T47D (cell line): ENCODE measurements at regions not wholly inside any gene's neighbourhood (a gene's known extent, or its start where the extent isn't known, plus 50 kb on each side); places are given as distances from the start of the nearest gene placed in this dataset.

Source experiments
- DNase-seq, 2 experiments: peaks; one replicate each; pipeline versions ENCODE4 v3.0.0 to v3.0.0-alpha.2; 2011 to 2012; ENCODE audit warnings: low read depth in 1 of 2, low spot score in 1 of 2
- JUND ChIP-seq: IDR thresholded peaks from 2 replicates; pipeline ENCODE4 v1.6.1; 2012; ENCODE audit warnings: low read depth
- in situ Hi-C: cut with HindIII; loops from 2 replicates; pipeline ENCODE4 v1.10.0; 2016; ENCODE audit warnings: low sequenced_read_pairs, low pct_unique_long_range_greater_than_20kb

DNA sequence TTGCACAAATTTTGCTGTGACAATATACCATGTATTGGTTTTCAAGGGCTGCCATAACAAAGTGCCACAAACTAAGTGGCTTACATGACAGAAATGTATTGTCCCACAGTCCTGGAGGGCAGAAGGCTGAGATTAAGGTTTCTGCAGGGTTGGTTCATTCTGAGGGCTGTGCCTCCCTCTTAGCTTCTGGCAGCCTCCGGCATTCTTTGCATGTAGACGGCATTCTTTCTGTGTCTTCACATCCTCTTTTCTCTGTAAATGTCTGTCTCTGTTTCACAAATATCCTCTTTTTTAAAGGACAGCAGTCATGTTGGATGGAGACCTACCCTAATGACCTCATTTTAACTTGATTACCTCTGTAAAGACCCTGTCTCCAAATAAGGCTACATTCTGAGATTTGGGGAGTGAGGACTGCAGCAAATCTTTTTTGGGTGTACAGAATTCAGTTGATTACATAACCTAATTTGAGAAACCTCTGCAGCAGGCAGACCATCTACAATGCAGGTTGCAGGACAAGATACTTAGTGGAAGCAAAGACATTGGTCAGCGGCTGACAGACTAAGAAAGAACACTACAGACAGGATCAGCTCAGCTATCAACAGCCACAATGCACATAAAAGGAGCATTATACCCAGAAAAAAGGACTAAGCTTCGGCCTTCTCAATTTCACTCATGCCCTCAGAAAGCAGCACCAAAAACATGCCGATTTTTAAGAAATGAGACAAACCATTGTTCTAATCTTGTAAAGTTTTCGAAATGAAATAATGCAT lies 84.6 kb upstream of the FAM3C start:
- no peak for TF ChIP-seq JUND
- in situ Hi-C loops, result no loop called here
- no peak for DNase-seq

- TF ChIP-seq JUND, result no peak
- in situ Hi-C loops, result no loop called here
These were observed 84.0 kb upstream of the FAM3C start for GRCh38 chr7:121480058-121480457.

GRCh38 chr7:121479466-121479865 lies 83.4 kb upstream of the FAM3C start:
- in situ Hi-C loops, result no loop called here
- DNase-seq, result no peak
- TF ChIP-seq JUND, result no peak

More at GRCh38 chr7:121480058-121480457, 84.0 kb upstream of the FAM3C start:
- DNase-seq, result peak in 1 of 2 experiments; percentile 57

GRCh38 chr7:121475806-121476205 lies 79.7 kb upstream of the FAM3C start:
- TF ChIP-seq JUND, result no peak
- in situ Hi-C loops, result no loop called here
- no peak for DNase-seq

DNA sequence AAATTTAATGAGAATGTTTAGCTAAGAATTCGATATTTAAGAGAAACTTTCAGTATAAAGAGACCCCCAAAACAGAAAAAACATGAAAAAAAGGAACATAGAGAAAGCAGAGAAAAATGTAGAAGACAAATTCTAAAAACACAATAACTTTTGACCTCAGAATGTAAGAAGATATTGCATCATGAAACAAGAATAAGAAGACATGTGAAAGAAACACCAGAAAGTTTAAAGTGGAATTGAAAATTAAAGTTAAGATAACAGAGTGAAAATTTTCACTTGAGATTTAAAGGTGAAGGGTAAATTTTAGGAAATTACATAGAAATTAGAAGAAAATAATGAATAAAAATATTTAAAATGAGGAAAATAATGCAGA lies 78.2 kb upstream of the FAM3C start:
- no peak for DNase-seq
- TF ChIP-seq JUND, result no peak
- in situ Hi-C loops, result no loop called here

- in situ Hi-C loops, result no loop called here
- no peak for DNase-seq
- TF ChIP-seq JUND, result no peak
These were observed 77.7 kb upstream of the FAM3C start for GRCh38 chr7:121473645-121474300.

DNA sequence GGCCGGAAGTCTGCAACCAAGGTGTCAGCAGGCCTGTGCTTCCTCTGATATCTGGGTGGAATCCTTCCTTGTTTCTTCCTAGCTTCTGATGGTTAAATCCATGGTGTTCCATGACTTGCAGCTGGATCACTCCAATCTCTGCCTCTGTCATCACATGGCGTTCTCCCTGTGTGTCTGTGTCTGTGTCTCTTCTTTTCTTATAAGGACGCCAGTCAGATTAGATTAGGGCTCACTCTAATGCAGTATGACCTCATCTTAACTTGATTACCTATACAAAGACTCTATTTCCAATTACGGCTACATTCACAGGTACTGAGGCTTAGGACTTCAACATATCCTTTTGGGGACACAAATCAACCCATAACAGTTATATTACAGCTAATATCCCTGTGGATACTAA lies 70.3 kb upstream of the FAM3C start:
- in situ Hi-C loops, result no loop called here
- no peak for TF ChIP-seq JUND
- DNase-seq, result no peak

GRCh38 chr7:121459148-121459547 lies 63.0 kb upstream of the FAM3C start:
- DNase-seq, result peak in 1 of 2 experiments; percentile 27
- no peak for TF ChIP-seq JUND
- in situ Hi-C loops, result no loop called here

DNA sequence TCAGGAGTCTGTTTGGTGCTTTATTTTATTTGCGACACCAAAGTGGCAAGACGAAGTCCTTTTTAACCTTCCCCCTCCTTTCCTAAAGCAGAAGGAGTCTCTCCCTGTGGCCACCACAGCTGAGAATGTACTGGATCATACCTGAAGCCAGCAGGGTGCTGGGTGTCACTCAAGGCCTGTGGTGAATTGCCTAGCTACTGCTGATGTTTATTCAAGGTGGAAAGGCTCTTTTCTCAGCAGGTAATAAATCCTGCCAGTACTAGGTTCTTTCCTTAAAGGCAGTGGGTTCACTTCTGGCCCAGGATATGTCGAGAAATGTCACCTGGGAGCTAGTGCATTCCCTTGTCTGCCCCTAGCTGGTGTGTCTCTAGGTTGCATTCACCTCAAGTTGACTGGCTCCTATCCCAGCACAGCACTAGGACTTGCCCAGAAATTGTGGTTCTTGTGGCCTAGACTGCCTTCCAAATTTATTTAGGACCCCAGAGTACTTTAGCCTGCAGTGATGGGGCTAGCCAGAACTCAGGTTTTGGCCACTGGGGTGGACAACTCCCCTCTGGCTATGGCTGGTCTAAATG lies 60.8 kb upstream of the FAM3C start:
- in situ Hi-C loops, result no loop called here
- TF ChIP-seq JUND, result no peak
- no peak for DNase-seq

GRCh38 chr7:121456015-121456414 lies 59.9 kb upstream of the FAM3C start:
- DNase-seq, result no peak
- TF ChIP-seq JUND, result no peak
- in situ Hi-C loops, result no loop called here

DNA sequence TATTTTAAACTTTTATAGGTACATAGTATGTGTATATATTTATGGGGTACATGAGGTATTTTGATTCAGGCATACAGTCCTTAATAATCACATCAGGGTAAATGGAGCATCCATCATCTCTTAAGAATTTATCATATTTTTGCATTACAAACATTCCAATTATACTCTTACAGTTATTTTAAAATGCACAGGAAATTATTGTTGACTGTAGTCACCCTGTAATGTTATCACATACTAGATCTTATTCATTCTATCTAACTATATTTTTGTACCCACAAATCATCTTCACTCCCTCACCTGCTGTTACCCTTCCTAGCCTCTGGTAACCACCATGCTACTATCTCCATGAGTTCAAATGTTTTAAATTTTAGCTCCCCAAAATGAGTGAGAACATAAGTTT lies 56.3 kb upstream of the FAM3C start:
- DNase-seq, result no peak
- in situ Hi-C loops, result no loop called here
- no peak for TF ChIP-seq JUND

DNA sequence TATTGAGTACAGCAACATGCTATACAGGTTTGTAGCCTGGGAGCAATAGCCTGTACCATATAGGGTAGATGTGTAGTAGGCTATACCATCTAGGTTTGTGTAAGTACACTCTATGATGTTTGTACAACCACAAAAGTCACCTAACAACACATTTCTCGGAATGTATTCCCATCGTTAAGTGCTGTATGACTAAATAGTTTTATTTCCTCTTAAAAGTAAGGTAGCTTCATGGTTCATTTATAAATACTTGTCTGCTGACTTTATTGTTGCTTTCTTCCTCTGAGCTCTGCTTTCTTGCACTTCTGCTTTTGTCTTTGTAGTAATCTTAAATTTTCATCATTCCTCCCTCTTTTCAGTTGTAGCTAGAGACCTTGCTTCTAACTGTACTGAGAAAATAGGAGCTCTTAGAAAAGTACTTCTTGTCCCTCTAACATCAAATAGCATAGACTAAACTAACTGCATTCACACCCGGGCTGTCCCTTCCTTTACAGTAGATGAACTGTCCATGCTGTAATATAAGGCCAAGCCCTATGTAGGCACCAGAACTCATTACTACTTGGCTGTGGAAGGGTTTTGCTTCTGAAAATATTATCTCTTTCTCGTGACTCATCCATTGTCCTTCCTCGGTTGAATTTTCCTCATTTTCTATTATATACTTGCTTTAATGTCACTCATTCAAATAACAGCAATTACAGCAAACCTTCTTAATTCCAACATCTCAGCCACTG lies 55.4 kb upstream of the FAM3C start:
- DNase-seq, result no peak
- in situ Hi-C loops, result no loop called here
- no peak for TF ChIP-seq JUND
